ENCODE measurements at regions not wholly inside any gene's neighbourhood (a gene's known extent, or its start where the extent isn't known, plus 50 kb on each side); places are given as distances from the start of the nearest gene placed in this dataset.

- TF ChIP-seq CTCF (conservative IDR thresholded peaks at IDR 0.05; ENCODE audit: low read depth in 2 of 2), result no peak
- no peak for TF ChIP-seq ZNF114 (CRISPR knock-in tag; IDR thresholded peaks at IDR 0.05)
- no peak for TF ChIP-seq REST (IDR thresholded peaks at IDR 0.05; ENCODE audit: unreplicated experiment)
- TF ChIP-seq ZNF331 (CRISPR knock-in tag; IDR thresholded peaks at IDR 0.05; ENCODE audit: low read depth), result no peak
- TF ChIP-seq JUNB (IDR thresholded peaks at IDR 0.05; ENCODE audit: unreplicated experiment), result no peak
- TF ChIP-seq CREB1 (CRISPR knock-in tag; IDR thresholded peaks at IDR 0.05; ENCODE audit: low read depth), result no peak
- TF ChIP-seq ETS1 (IDR thresholded peaks at IDR 0.05), result no peak
- no peak for TF ChIP-seq NANOG (IDR thresholded peaks at IDR 0.05; ENCODE audit: borderline replicate concordance)
- TF ChIP-seq EZH2 (IDR thresholded peaks at IDR 0.05; ENCODE audit: low read depth, unreplicated experiment), result no peak
These were observed 230.1 kb upstream of the GALNTL6 start (continued) for GRCh38 chr4:171582961-171583581.

- Mint-ChIP-seq H3K36me3 (ENCODE audit: low read depth) (no peaks in the 10 kb centered on the region), H3K4me1 (peaks cover under 1% of the 10 kb centered on the region; the same call in 2 of the 3 replicates), H3K4me3 (no peak overlapping the region), H3K27me3 (ENCODE audit: insufficient read depth, low read depth, poor library complexity) (no peaks in the 10 kb centered on the region), H3K9me3 (no peaks in the 10 kb centered on the region; the same call in 2 of the 3 replicates), H3K27ac (no peak overlapping the region)
- Histone ChIP-seq H3F3A (replicated peaks; ENCODE audit: low read depth) (no peaks in the 10 kb centered on the region), H3K27me3 (ENCODE audit: insufficient read depth) (no peaks in the 10 kb centered on the region), H4K20me1 (replicated peaks; ENCODE audit: insufficient read depth) (no peaks in the 10 kb centered on the region), H3K79me2 (replicated peaks; ENCODE audit: insufficient read depth) (no peaks in the 10 kb centered on the region), H3K4me3 (no peak overlapping the region), H2AFZ (no peak overlapping the region), H3K27ac (ENCODE audit: low read depth) (no peak overlapping the region), H3K36me3 (ENCODE audit: insufficient read depth) (no peaks in the 10 kb centered on the region), H3K4me2 (no peak overlapping the region), H3K9me2 (ENCODE audit: insufficient read depth) (peaks cover 8% of the 10 kb centered on the region; the same call in 1 of the 2 replicates), H3K4me1 (ENCODE audit: insufficient read depth) (no peaks in the 10 kb centered on the region)
- ATAC-seq (no peak), DNase-seq (ENCODE audit: low spot score) (no peak)
- TF ChIP-seq CREB1 (CRISPR knock-in tag; IDR thresholded peaks at IDR 0.05; ENCODE audit: low read depth), result no peak
- no peak for TF ChIP-seq ZNF114 (CRISPR knock-in tag; IDR thresholded peaks at IDR 0.05)
- no peak for TF ChIP-seq POLR2AphosphoS5 (IDR thresholded peaks at IDR 0.05; ENCODE audit: low read depth)
- TF ChIP-seq CTCF (conservative IDR thresholded peaks at IDR 0.05; ENCODE audit: low read depth in 2 of 2), result no peak
These were observed 240.0 kb upstream of the GALNTL6 start for GRCh38 chr4:171573181-171573580.

Data from GM23338 (cell line).